HepG2 (cell line): ENCODE measurements at regions not wholly inside any gene's neighbourhood (a gene's known extent, or its start where the extent isn't known, plus 50 kb on each side); places are given as distances from the start of the nearest gene placed in this dataset.

Experiments
- ATAC-seq: fragments of 200-7000 bp; cut with Tn5 transposase; 3 replicates; pipeline ENCODE4 v1.9.1; 2020; ENCODE audit warnings: mild to moderate bottlenecking, moderate library complexity
- BruUV-seq: library from RNA; stranded (reverse); fragments of 400-500 nt; replicated peaks from 2 replicates; lab custom pipeline; 2021; lab: Mats Ljungman, UMichigan
- CTCF ChIA-PET: fragments of 300-600 bp; formaldehyde crosslinking; extraction: SDS; loops from one replicate; lab custom pipeline; 2021; ENCODE audit warnings: low total read pairs, inconsistent platforms, low intra/inter-chr PET ratio; lab: Yijun Ruan, JAX
- POLR2A ChIA-PET: fragments of 350-600 bp; sonication (Branson Sonifier 250); formaldehyde crosslinking; loops from one replicate; lab custom pipeline; 2020; ENCODE audit warnings: antibody characterized with exemption, inconsistent platforms; lab: Yijun Ruan, JAX
- DNase-seq: peaks from one replicate; pipeline ENCODE4 v3.0.0-alpha.2; 2015; ENCODE audit warnings: low spot score
- FAIRE-seq: peaks from 3 replicates; lab custom pipeline; 2011; peaks lifted over from hg19 to GRCh38; lab: Jason Lieb, UNC
- H2AFZ ChIP-seq: one replicate; pipeline ENCODE4 v1.6.1; 2011; ENCODE audit warnings: low read length, inconsistent platforms
- H3K27ac ChIP-seq: fragments of 300-600 bp; 3 replicates; pipeline ENCODE4 v1.8.0; 2011; ENCODE audit warnings: mixed run types, mild to moderate bottlenecking, mixed read lengths, low read length, inconsistent platforms; ENCODE audit not compliant: insufficient read depth; ENCODE audit errors: extremely low read length
- H3K27me3 ChIP-seq, 2 experiments: fragments of 200-600 bp in 1 of 2; 2 replicates in 1 of 2; 3 replicates in 1 of 2; pipeline versions ENCODE4 v1.6.0 to v1.8.0; 2011; ENCODE audit warnings: low read length in 2 of 2, mild to moderate bottlenecking in 2 of 2, moderate library complexity in 2 of 2, inconsistent platforms in 1 of 2; ENCODE audit not compliant: insufficient read depth in 2 of 2, control insufficient read depth in 1 of 2
- H3K36me3 ChIP-seq, 2 experiments: fragments of 200-600 bp in 1 of 2; replicated peaks in 1 of 2; 2 replicates in 1 of 2; 3 replicates in 1 of 2; pipeline versions ENCODE4 v1.5.1 to v1.8.0; 2011; ENCODE audit warnings: low read length in 2 of 2, inconsistent platforms in 1 of 2; ENCODE audit not compliant: insufficient read depth in 2 of 2, control insufficient read depth in 1 of 2
- H3K4me1 ChIP-seq: 2 replicates; pipeline ENCODE4 v1.5.1; 2012; ENCODE audit warnings: low read length, inconsistent platforms; ENCODE audit not compliant: insufficient read depth
- H3K4me2 ChIP-seq: 2 replicates; pipeline ENCODE4 v1.6.0; 2011; ENCODE audit warnings: low read depth, low read length, inconsistent platforms
- H3K4me3 ChIP-seq, 3 experiments: fragments of 200-600 bp in 1 of 3; sonication (generic), shearing (Covaris generic) in 1 of 3; replicated peaks in 1 of 3; 2 replicates each; pipeline ENCODE4 v1.5.1; 2011 to 2016; ENCODE audit warnings: low read length in 3 of 3, inconsistent platforms in 2 of 3, low read depth in 2 of 3, mild to moderate bottlenecking in 2 of 3, control low read depth in 1 of 3, mixed read lengths in 1 of 3; ENCODE audit not compliant: insufficient read depth in 1 of 3
- H3K79me2 ChIP-seq: one replicate; pipeline ENCODE4 v1.6.1; 2011; ENCODE audit warnings: low read length, inconsistent platforms; ENCODE audit not compliant: insufficient read depth
- H3K9ac ChIP-seq: 2 replicates; pipeline ENCODE4 v1.6.0; 2011; ENCODE audit warnings: mild to moderate bottlenecking, low read depth, low read length, inconsistent platforms; ENCODE audit not compliant: insufficient read depth
- H3K9me3 ChIP-seq: 2 replicates; pipeline ENCODE4 v1.5.1; 2012; ENCODE audit warnings: mild to moderate bottlenecking, low read length
- H4K20me1 ChIP-seq: 2 replicates; pipeline ENCODE4 v1.6.0; 2011; ENCODE audit warnings: inconsistent platforms, mild to moderate bottlenecking, low read length, moderate library complexity; ENCODE audit not compliant: insufficient read depth
- CSRNP2 ChIP-seq: sonication (generic); formaldehyde crosslinking; conservative IDR thresholded peaks from 2 replicates; pipeline ENCODE4 v1.8.0; 2022; ENCODE audit warnings: low read depth, missing genetic modification reagents
- HNRNPLL ChIP-seq: fragments of 200-400 bp; formaldehyde crosslinking; IDR thresholded peaks from 2 replicates; pipeline ENCODE4 v1.6.1; 2017; ENCODE audit warnings: mild to moderate bottlenecking, low read depth, low read length; ENCODE audit not compliant: poor library complexity, severe bottlenecking
- MZF1 ChIP-seq: sonication (generic); formaldehyde crosslinking; IDR thresholded peaks from 2 replicates; pipeline ENCODE4 v1.8.1; 2023; ENCODE audit warnings: mild to moderate bottlenecking, missing genetic modification reagents, borderline replicate concordance
- PLRG1 ChIP-seq: fragments of 450-650 bp; conservative IDR thresholded peaks from 2 replicates; pipeline ENCODE4 v1.6.1; 2016
- SIN3A ChIP-seq: IDR thresholded peaks from 2 replicates; pipeline ENCODE4 v1.6.1; 2011; ENCODE audit warnings: low read depth, mild to moderate bottlenecking, control low read depth, low read length, borderline replicate concordance
- SMARCC2 ChIP-seq: fragments of 450-650 bp; IDR thresholded peaks from 2 replicates; pipeline ENCODE4 v1.6.1; 2017; ENCODE audit warnings: antibody characterized with exemption, mild to moderate bottlenecking
- SP140L ChIP-seq: sonication (generic); formaldehyde crosslinking; IDR thresholded peaks from 2 replicates; pipeline ENCODE4 v1.4.0; 2020; ENCODE audit warnings: missing genetic modification reagents, borderline replicate concordance
- TOPORS ChIP-seq: sonication (generic); formaldehyde crosslinking; IDR thresholded peaks from 2 replicates; pipeline ENCODE4 v1.8.0; 2023; ENCODE audit warnings: mild to moderate bottlenecking, missing genetic modification reagents
- YEATS2 ChIP-seq: sonication (generic); formaldehyde crosslinking; IDR thresholded peaks from 2 replicates; pipeline ENCODE4 v1.4.0; 2020; ENCODE audit warnings: missing genetic modification reagents, borderline replicate concordance
- ZFY ChIP-seq: sonication (generic); formaldehyde crosslinking; IDR thresholded peaks from 2 replicates; pipeline ENCODE4 v1.4.0; 2020; ENCODE audit warnings: missing genetic modification reagents
- ZNF691 ChIP-seq: sonication (generic); formaldehyde crosslinking; IDR thresholded peaks from 2 replicates; pipeline ENCODE4 v1.4.0; 2020; ENCODE audit warnings: missing genetic modification reagents, low read depth, mild to moderate bottlenecking, borderline replicate concordance
- ZNF879 ChIP-seq: sonication (generic); formaldehyde crosslinking; IDR thresholded peaks from 2 replicates; pipeline ENCODE4 v1.8.1; 2023; ENCODE audit warnings: missing genetic modification reagents
- WGBS: methylation state at CpG from one replicate; pipeline ENCODE4 v1.1.6; 2017; ENCODE audit warnings: low lambda C conversion rate; 5-methylcytosine and 5-hydroxymethylcytosine counted together
- in situ Hi-C: cut with HindIII; loops from 2 replicates; pipeline ENCODE4 v1.10.0; 2017; ENCODE audit warnings: low pct_unique_long_range_greater_than_20kb; ENCODE audit not compliant: extremely low pct_ligation_motif_present
- intact Hi-C: fragments of 100-400 bp; cut with micrococcal nuclease; formaldehyde crosslinking; loops from one replicate; pipeline ENCODE4 v1.10.0; 2022; ENCODE audit not compliant: unreplicated experiment

- Histone ChIP-seq H2AFZ (no peak overlapping the region), H3K9me3 (peaks cover 84% of the 10 kb centered on the region), H3K79me2 (no peaks in the 10 kb centered on the region), H3K9ac (no peak overlapping the region), H3K4me1 (no peaks in the 10 kb centered on the region), H3K4me3 (no peak overlapping the region), H3K4me2 (no peak overlapping the region), H4K20me1 (no peaks in the 10 kb centered on the region), H3K27ac (no peak overlapping the region)
- no peak for DNase-seq
- ChIA-PET POLR2A (no interaction called here), CTCF (no interaction called here)
- WGBS, result 16% methylated on average over 8 of the region's 8 CpGs
- intact Hi-C loops, result no loop called here
- in situ Hi-C loops, result no loop called here
- FAIRE-seq, result no peak
- TF ChIP-seq CSRNP2 (CRISPR knock-in tag) (no peak), HNRNPLL (no peak), TOPORS (CRISPR knock-in tag) (no peak), PLRG1 (no peak), ZNF691 (CRISPR knock-in tag) (no peak), SP140L (CRISPR knock-in tag) (no peak), ZNF879 (no peak), MZF1 (no peak), SIN3A (no peak), ZFY (CRISPR knock-in tag) (no peak), YEATS2 (CRISPR knock-in tag) (no peak), SMARCC2 (no peak)
- TF ChIP-seq, all 625 proteins: peak for 0
- Histone ChIP-seq H3K27me3 (no peaks in the 10 kb centered on the region), H3K36me3 (no peaks in the 10 kb centered on the region)
- no peak for ATAC-seq
- BruUV-seq, result no TSS peak
Measured at GRCh38 chr5:12460493-12461261, 556.4 kb upstream of the CTNND2 start.
